ENCODE measurements at regions not wholly inside any gene's neighbourhood (a gene's known extent, or its start where the extent isn't known, plus 50 kb on each side); places are given as distances from the start of the nearest gene placed in this dataset.
A peak's percentile ranks its signal among the peaks of the same experiment; 100 is the strongest.

DNA sequence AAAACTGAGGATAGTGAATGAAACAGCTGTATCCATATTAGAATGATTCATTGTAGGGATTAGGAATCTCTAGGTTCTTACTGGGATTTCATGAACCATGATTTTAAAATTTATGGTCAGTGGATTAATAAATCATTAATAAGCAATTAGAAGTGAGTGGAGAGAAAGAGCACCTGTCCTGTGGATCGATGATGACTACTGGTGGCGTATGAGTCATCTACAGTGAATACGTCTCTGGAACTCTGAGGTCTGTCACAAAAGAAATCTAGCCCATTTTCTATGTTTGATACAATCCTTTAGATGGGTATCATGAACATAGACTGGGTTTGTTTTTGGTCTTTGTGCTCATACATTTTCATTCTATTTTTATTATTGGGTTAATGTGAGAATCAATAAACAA lies 77.3 kb upstream of the RTL1 start:
- H3K9me2 ChIP-seq (ENCODE audit: insufficient read depth, low read length): no peaks in the 10 kb centered on the region
- no peaks in the 10 kb centered on the region for H3K9me3 ChIP-seq (ENCODE audit: low read length)
- no peak overlapping the region for H3K4me3 ChIP-seq (ENCODE audit: low read length)
- no peaks in the 10 kb centered on the region for H3K79me2 ChIP-seq (replicated peaks; ENCODE audit: insufficient read depth, low read length)
- H3K4me2 ChIP-seq (ENCODE audit: low read length): no peak overlapping the region
- H3F3A ChIP-seq (ENCODE audit: insufficient read depth, low read length, poor library complexity, severe bottlenecking): no peaks in the 10 kb centered on the region
- no peak overlapping the region for H3K27ac ChIP-seq (ENCODE audit: low read length)
- H3K9ac ChIP-seq (ENCODE audit: low read length): no peak overlapping the region
- no peaks in the 10 kb centered on the region for H4K20me1 ChIP-seq (ENCODE audit: insufficient read depth)
- H3K36me3 ChIP-seq (ENCODE audit: insufficient read depth, low read length): no peaks in the 10 kb centered on the region
- H2AFZ ChIP-seq (ENCODE audit: low read depth, low read length): no peak overlapping the region
- TF ChIP-seq MXI1 (conservative IDR thresholded peaks at IDR 0.05; ENCODE audit: poor library complexity, severe bottlenecking) (no peak), EZH2 (IDR thresholded peaks at IDR 0.05; ENCODE audit: borderline replicate concordance, insufficient read depth, low read length, poor library complexity, severe bottlenecking) (no peak), RAD21 (conservative IDR thresholded peaks at IDR 0.05) (no peak), POLR2AphosphoS5 (IDR thresholded peaks at IDR 0.05) (no peak), SMC3 (conservative IDR thresholded peaks at IDR 0.05; ENCODE audit: poor library complexity) (no peak), EP300 (conservative IDR thresholded peaks at IDR 0.05; ENCODE audit: poor library complexity, severe bottlenecking) (no peak), TAF1 (IDR thresholded peaks at IDR 0.05; ENCODE audit: low read depth) (no peak)
- TF ChIP-seq, protein P1, sequence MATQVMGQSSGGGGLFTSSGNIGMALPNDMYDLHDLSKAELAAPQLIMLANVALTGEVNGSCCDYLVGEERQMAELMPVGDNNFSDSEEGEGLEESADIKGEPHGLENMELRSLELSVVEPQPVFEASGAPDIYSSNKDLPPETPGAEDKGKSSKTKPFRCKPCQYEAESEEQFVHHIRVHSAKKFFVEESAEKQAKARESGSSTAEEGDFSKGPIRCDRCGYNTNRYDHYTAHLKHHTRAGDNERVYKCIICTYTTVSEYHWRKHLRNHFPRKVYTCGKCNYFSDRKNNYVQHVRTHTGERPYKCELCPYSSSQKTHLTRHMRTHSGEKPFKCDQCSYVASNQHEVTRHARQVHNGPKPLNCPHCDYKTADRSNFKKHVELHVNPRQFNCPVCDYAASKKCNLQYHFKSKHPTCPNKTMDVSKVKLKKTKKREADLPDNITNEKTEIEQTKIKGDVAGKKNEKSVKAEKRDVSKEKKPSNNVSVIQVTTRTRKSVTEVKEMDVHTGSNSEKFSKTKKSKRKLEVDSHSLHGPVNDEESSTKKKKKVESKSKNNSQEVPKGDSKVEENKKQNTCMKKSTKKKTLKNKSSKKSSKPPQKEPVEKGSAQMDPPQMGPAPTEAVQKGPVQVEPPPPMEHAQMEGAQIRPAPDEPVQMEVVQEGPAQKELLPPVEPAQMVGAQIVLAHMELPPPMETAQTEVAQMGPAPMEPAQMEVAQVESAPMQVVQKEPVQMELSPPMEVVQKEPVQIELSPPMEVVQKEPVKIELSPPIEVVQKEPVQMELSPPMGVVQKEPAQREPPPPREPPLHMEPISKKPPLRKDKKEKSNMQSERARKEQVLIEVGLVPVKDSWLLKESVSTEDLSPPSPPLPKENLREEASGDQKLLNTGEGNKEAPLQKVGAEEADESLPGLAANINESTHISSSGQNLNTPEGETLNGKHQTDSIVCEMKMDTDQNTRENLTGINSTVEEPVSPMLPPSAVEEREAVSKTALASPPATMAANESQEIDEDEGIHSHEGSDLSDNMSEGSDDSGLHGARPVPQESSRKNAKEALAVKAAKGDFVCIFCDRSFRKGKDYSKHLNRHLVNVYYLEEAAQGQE (IDR thresholded peaks at IDR 0.05; ENCODE audit: borderline replicate concordance): no peak
- TF ChIP-seq, protein P2, sequence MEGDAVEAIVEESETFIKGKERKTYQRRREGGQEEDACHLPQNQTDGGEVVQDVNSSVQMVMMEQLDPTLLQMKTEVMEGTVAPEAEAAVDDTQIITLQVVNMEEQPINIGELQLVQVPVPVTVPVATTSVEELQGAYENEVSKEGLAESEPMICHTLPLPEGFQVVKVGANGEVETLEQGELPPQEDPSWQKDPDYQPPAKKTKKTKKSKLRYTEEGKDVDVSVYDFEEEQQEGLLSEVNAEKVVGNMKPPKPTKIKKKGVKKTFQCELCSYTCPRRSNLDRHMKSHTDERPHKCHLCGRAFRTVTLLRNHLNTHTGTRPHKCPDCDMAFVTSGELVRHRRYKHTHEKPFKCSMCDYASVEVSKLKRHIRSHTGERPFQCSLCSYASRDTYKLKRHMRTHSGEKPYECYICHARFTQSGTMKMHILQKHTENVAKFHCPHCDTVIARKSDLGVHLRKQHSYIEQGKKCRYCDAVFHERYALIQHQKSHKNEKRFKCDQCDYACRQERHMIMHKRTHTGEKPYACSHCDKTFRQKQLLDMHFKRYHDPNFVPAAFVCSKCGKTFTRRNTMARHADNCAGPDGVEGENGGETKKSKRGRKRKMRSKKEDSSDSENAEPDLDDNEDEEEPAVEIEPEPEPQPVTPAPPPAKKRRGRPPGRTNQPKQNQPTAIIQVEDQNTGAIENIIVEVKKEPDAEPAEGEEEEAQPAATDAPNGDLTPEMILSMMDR (IDR thresholded peaks at IDR 0.05; ENCODE audit: poor library complexity, severe bottlenecking): no peak
- H3K27me3 ChIP-seq (ENCODE audit: insufficient read depth, low read depth, low read length): no peaks in the 10 kb centered on the region

DNA sequence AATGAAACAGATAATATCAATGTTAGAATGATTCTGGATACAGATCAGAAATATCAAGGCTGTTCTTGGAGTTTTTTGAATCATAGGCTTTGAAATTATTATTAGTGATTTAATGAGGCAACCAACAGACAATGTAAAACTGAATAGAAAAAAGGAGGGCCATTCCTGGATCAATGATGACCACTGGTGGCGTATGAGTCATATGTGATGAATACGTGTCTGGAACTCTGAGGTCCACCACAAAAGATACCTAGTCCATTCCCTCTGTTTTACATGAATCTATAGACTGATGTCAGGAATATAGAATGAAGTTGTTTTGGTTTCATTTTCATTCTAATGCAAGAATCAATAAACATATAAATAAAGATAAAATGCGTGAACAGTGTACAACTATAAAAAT lies 78.3 kb upstream of the RTL1 start:
- H2AFZ ChIP-seq (ENCODE audit: low read depth, low read length): peak overlapping the region; percentile 25
- H3K4me3 ChIP-seq (ENCODE audit: low read length): no peak overlapping the region
- no peaks in the 10 kb centered on the region for H3K9me2 ChIP-seq (ENCODE audit: insufficient read depth, low read length)
- H3F3A ChIP-seq (ENCODE audit: insufficient read depth, low read length, poor library complexity, severe bottlenecking): no peaks in the 10 kb centered on the region
- H3K36me3 ChIP-seq (ENCODE audit: insufficient read depth, low read length): no peaks in the 10 kb centered on the region
- no peak overlapping the region for H3K27ac ChIP-seq (ENCODE audit: low read length)
- H4K20me1 ChIP-seq (ENCODE audit: insufficient read depth): no peaks in the 10 kb centered on the region
- TF ChIP-seq EP300 (conservative IDR thresholded peaks at IDR 0.05; ENCODE audit: poor library complexity, severe bottlenecking): no peak
- TF ChIP-seq MXI1 (conservative IDR thresholded peaks at IDR 0.05; ENCODE audit: poor library complexity, severe bottlenecking): no peak
- no peak for TF ChIP-seq RAD21 (conservative IDR thresholded peaks at IDR 0.05)
- TF ChIP-seq, protein P1 (IDR thresholded peaks at IDR 0.05; ENCODE audit: borderline replicate concordance): no peak
- TF ChIP-seq, protein P2 (IDR thresholded peaks at IDR 0.05; ENCODE audit: poor library complexity, severe bottlenecking): no peak
- no peak for TF ChIP-seq EZH2 (IDR thresholded peaks at IDR 0.05; ENCODE audit: borderline replicate concordance, insufficient read depth, low read length, poor library complexity, severe bottlenecking)
- TF ChIP-seq SMC3 (conservative IDR thresholded peaks at IDR 0.05; ENCODE audit: poor library complexity): no peak
- no peak for TF ChIP-seq POLR2AphosphoS5 (IDR thresholded peaks at IDR 0.05)
- no peak for TF ChIP-seq TAF1 (IDR thresholded peaks at IDR 0.05; ENCODE audit: low read depth)
- H3K27me3 ChIP-seq (ENCODE audit: insufficient read depth, low read depth, low read length): no peaks in the 10 kb centered on the region
- H3K9ac ChIP-seq (ENCODE audit: low read length): no peak overlapping the region
- H3K9me3 ChIP-seq (ENCODE audit: low read length): no peaks in the 10 kb centered on the region
- H3K79me2 ChIP-seq (replicated peaks; ENCODE audit: insufficient read depth, low read length): no peaks in the 10 kb centered on the region
- no peak overlapping the region for H3K4me2 ChIP-seq (ENCODE audit: low read length)

Data from neural cell (in vitro differentiated cells).